SK-N-SH treated with all-trans-retinoic acid at 6 μM for 48 hours (cell line): ENCODE measurements at regions not wholly inside any gene's neighbourhood (a gene's known extent, or its start where the extent isn't known, plus 50 kb on each side); places are given as distances from the start of the nearest gene placed in this dataset.

ENCODE experiments used
- BACH2 ChIP-seq: fragments of 250-450 bp; sonication (Bioruptor Pico); IDR thresholded peaks from 2 replicates; pipeline ENCODE4 v1.9.0; 2021; ENCODE audit warnings: mild to moderate bottlenecking, borderline replicate concordance
- RARB ChIP-seq: fragments of 250-450 bp; sonication (Bioruptor Pico); IDR thresholded peaks from 2 replicates; pipeline ENCODE4 v1.8.0; 2021; ENCODE audit warnings: mild to moderate bottlenecking, moderate library complexity
- SNAI2 ChIP-seq: fragments of 250-450 bp; sonication (Bioruptor Pico); IDR thresholded peaks from 2 replicates; pipeline ENCODE4 v1.5.0; 2020; ENCODE audit warnings: mild to moderate bottlenecking, moderate library complexity
- TCF4 ChIP-seq: fragments of 250-450 bp; sonication (Bioruptor Pico); IDR thresholded peaks from 2 replicates; pipeline ENCODE4 v1.8.0; 2021; ENCODE audit warnings: mild to moderate bottlenecking, moderate library complexity, borderline replicate concordance
- ZNF70 ChIP-seq: fragments of 450-650 bp; formaldehyde crosslinking; IDR thresholded peaks from 2 replicates; pipeline ENCODE4 v1.5.0; 2020; ENCODE audit warnings: mild to moderate bottlenecking, moderate library complexity
- ZNF8 ChIP-seq: fragments of 450-650 bp; formaldehyde crosslinking; IDR thresholded peaks from 2 replicates; pipeline ENCODE4 v1.5.0; 2020; ENCODE audit warnings: mild to moderate bottlenecking, moderate library complexity
- TF ChIP-seq, protein P1 (sequence below): fragments of 250-450 bp; sonication (Bioruptor Pico); IDR thresholded peaks from 2 replicates; pipeline ENCODE4 v1.5.1; 2020; ENCODE audit warnings: low read depth, mild to moderate bottlenecking, moderate library complexity
- TF ChIP-seq, protein P2 (sequence below): fragments of 250-450 bp; sonication (Bioruptor Pico); IDR thresholded peaks from 2 replicates; pipeline ENCODE4 v1.8.0; 2020; ENCODE audit warnings: mild to moderate bottlenecking, moderate library complexity, borderline replicate concordance

DNA sequence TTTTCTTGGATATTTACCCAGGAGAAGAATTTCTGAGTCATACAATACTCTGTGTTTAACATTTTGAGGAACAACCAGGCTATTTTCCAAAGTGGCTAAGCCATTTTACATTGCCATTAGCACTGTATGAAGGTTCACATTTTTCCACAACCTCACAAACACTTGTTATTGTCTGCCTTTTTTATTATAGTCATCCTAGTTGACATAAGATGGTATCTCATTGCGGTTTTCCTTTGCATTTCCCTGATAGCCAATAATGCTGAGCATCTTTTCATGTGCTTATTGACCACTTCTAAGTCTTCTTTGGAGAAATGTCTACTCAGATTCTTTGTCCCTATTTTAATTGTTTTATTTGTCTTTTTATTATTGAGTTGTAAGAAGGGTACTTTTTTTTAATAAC, 107.4 kb upstream of the CES5A start:
- TF ChIP-seq, protein P1, sequence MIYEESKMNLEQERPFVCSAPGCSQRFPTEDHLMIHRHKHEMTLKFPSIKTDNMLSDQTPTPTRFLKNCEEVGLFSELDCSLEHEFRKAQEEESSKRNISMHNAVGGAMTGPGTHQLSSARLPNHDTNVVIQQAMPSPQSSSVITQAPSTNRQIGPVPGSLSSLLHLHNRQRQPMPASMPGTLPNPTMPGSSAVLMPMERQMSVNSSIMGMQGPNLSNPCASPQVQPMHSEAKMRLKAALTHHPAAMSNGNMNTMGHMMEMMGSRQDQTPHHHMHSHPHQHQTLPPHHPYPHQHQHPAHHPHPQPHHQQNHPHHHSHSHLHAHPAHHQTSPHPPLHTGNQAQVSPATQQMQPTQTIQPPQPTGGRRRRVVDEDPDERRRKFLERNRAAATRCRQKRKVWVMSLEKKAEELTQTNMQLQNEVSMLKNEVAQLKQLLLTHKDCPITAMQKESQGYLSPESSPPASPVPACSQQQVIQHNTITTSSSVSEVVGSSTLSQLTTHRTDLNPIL, result no peak
- TF ChIP-seq, protein P2, sequence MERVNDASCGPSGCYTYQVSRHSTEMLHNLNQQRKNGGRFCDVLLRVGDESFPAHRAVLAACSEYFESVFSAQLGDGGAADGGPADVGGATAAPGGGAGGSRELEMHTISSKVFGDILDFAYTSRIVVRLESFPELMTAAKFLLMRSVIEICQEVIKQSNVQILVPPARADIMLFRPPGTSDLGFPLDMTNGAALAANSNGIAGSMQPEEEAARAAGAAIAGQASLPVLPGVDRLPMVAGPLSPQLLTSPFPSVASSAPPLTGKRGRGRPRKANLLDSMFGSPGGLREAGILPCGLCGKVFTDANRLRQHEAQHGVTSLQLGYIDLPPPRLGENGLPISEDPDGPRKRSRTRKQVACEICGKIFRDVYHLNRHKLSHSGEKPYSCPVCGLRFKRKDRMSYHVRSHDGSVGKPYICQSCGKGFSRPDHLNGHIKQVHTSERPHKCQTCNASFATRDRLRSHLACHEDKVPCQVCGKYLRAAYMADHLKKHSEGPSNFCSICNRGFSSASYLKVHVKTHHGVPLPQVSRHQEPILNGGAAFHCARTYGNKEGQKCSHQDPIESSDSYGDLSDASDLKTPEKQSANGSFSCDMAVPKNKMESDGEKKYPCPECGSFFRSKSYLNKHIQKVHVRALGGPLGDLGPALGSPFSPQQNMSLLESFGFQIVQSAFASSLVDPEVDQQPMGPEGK (CRISPR knock-in tag), result no peak
- TF ChIP-seq TCF4 (CRISPR knock-in tag) (no peak), SNAI2 (CRISPR knock-in tag) (no peak), ZNF70 (CRISPR knock-in tag) (no peak), RARB (CRISPR knock-in tag) (no peak), BACH2 (CRISPR knock-in tag) (no peak), ZNF8 (CRISPR knock-in tag) (no peak)
